ENCODE measurements at regions not wholly inside any gene's neighbourhood (a gene's known extent, or its start where the extent isn't known, plus 50 kb on each side); places are given as distances from the start of the nearest gene placed in this dataset.

- peak; percentile 45 for DNase-seq (ENCODE audit: low spot score)
Observed at GRCh38 chr14:50038398-50039119, 77.8 kb downstream of the VCPKMT start.

GRCh38 chr14:50039120-50039517 is 77.3 kb downstream of the VCPKMT start:
- no peak for DNase-seq (ENCODE audit: low spot score)

DNA sequence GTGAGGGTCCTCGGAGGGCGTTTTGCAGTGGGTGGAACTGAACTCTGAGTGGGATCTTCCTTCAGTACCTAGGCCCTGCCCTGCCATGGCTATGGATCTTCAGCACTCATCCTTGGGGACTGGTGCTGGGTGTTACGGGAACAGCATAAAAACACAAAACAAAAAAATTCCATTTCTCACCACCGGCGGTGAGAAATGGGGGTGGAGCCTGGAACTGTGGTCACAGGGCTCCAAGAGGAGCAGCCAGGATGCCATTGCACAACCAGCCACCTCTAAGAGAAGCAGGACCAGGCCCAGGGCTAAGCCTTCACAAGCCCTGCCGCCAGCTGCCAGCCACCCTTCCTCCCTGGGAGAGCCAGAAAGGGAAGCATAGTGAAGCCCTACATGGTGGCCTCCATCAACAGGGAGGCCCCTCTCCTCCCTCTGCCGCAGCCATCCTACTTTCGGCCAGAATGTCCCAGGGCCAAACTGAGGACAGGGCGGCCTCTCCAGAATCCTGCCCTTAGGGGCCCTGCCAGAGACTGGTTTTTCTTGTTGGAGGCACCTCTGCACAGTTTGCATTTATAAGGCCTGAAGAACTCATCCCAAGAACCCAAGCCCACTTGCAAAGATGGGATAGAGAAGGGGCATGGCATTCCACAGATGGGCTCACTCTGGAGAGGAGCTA is 76.5 kb downstream of the VCPKMT start:
- DNase-seq (ENCODE audit: low spot score): no peak

GRCh38 chr14:50040401-50040775 is 76.0 kb downstream of the VCPKMT start:
- no peak for DNase-seq (ENCODE audit: low spot score)

DNA sequence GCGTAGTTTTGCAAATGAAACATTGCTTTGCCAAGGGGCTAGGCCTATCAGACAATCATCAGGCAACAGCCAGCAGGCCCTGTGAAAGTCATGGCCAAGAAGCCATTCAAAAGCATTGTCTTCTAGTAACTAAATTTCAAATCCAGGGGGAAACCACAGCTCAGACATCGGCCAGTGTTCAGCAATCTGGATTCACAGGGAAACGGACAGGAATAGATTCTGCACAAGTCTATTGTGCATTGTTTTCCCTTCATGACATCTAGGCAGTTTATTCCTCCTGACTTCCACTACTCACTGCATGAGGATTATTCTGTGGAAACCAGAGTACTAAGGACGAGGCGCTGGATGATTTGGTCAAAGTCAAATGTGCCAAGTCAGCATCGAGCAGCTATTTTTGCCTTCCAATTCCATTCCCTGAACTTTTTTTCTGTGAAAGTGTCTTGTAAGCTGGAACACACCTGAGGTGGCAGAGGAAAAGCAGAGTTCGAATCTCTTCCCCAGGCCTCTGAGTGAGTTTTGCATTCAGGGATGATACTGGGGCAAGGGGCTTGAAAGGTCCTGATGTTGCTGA is 75.4 kb downstream of the VCPKMT start:
- no peak for DNase-seq (ENCODE audit: low spot score)

DNA sequence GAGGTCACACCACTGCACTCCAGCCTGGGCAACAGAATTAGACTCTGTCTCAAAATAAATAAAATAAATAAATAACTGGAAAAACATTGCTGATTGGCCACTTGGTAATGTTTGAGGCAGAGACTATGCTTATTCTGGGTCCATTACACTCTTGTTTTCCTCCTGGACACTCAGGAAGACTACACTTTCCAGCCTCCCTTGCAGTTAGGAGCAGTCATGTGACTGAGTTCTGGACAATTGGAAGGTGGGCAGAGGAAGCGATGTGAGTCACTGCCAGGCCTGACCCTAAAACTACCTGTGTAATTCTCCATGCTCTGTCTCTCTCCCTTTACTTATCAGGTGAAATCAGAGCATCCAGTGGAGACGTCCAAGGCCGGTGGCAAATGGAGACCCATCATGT is 74.4 kb downstream of the VCPKMT start:
- no peak for DNase-seq (ENCODE audit: low spot score)

DNA sequence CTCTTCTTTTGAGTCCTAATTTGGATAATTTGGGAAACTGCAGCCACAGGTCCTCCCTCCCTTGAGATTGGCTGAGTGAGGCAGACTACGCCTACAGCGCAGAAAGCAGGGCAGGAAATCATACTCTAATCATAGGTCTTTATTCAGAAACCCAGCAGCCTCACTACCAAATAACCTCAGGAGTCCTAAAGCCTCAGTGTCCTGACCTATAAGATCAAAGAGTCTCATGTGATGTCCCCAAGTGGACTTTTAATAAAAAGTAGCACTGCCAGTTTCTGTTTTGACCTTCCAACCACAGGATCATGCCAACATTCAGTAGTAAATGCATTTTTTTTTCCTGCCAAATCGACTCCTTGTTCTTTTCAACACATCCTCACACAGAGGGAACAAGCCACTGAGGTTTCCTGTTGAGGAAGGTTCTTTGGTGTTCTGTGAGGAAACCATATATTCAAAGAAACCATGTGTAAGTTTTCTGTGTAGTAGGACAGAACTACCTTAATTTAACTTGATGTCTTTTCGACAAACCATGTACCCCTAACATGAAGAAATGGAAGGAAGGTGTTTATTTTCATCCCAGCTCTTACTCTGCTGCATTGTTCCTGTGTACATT is 72.2 kb downstream of the VCPKMT start:
- DNase-seq (ENCODE audit: low spot score): no peak

GRCh38 chr14:50045039-50045711 is 71.2 kb downstream of the VCPKMT start:
- peak; percentile 49 for DNase-seq (ENCODE audit: low spot score)

- DNase-seq (ENCODE audit: low spot score): no peak
Observed at GRCh38 chr14:50045837-50046236, 70.5 kb downstream of the VCPKMT start.

GRCh38 chr14:50047274-50047676 is 69.1 kb downstream of the VCPKMT start:
- no peak for DNase-seq (ENCODE audit: low spot score)

- DNase-seq (ENCODE audit: low spot score): no peak
Observed at GRCh38 chr14:50049093-50049492, 67.3 kb downstream of the VCPKMT start.

DNA sequence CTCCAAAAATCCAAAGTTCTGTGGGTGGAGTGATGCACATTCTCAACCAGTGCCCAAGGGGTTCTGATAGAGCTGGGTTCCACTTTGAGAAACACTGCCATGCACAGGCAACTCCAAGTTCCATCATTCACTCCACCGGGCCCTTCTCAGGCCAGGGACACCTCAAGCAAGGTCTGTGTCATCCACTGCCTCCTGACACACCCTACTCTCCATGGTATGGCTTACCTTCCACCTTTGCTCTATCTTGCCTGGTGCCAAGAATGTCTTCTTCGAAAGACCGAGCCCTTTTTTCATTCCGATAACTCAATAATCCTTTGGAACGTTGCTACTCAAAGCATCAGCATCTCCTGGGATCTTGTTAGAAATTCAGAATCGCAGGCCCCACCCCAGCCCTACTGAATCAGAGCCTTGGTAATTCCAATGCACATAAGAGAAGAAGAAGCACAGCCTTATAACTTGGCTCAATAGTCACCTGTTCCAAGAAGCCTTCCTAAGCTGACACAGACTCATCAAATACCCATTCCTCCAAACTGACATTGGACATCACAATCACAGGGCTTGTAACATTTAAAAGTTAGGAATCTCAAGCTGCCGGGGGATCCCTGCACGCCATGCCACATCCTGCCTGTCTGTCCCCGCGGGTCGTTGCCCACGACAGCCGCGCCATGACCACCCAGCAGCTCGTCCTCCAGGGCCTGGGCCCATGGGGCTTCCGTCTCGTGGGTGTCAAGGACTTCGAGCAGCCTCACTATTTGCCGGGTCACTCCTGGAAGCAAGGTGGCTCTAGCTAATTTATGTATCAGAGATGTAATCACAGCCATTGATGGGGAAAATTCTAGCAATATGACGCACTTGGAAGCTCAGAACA is 66.4 kb downstream of the VCPKMT start:
- DNase-seq (ENCODE audit: low spot score): no peak

DNA sequence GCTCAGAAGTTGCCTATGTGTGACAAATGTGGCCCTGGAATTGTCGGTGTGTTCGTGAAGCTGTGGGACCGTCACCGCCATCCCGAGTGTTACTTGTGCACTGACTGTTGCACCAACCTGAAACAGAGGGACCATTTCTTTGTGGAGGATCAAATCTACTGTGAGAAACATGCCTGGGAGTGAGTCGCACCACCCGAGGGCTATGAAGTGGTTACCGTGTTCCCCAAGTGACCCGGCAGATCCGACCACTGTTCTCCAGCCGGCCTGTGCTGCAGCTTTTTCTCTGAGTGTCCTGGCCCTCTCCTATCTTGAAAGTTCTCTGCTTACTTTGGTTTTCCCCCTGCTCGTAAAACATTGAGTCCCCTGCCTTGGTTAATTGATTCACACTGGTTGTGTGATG is 65.3 kb downstream of the VCPKMT start:
- no peak for DNase-seq (ENCODE audit: low spot score)

- DNase-seq (ENCODE audit: low spot score): no peak
Observed at GRCh38 chr14:50051706-50052105, 64.7 kb downstream of the VCPKMT start.

- no peak for DNase-seq (ENCODE audit: low spot score)
Observed at GRCh38 chr14:50052517-50052916, 63.9 kb downstream of the VCPKMT start.

- no peak for DNase-seq (ENCODE audit: low spot score)
Observed at GRCh38 chr14:50053935-50054334, 62.4 kb downstream of the VCPKMT start.

- no peak for DNase-seq (ENCODE audit: low spot score)
Observed at GRCh38 chr14:50055461-50056228, 60.7 kb downstream of the VCPKMT start.

- DNase-seq (ENCODE audit: low spot score): peak; percentile 31
Observed at GRCh38 chr14:50056435-50056834, 59.9 kb downstream of the VCPKMT start.

- DNase-seq (ENCODE audit: low spot score): no peak
Observed at GRCh38 chr14:50057331-50057730, 59.0 kb downstream of the VCPKMT start.

DNA sequence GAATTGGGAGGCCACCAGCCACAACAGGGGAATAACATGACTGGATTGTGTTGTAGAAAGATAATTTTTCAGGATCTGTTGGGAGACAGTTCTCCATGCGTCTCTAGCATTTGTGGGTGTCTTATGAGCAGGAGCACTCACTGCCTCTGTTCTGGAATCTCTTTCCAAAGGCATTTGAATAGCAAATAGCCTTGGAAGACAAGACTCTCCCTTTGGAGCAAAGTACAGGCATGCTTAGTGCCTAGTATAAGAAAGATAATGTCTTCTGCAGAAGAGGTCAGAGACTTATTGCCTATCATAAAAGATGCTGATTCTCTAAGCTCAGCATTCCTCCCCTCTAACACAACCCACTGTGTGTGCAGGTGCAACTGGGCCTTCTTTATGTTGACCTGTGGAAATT is 58.3 kb downstream of the VCPKMT start:
- DNase-seq (ENCODE audit: low spot score): no peak
